DOHH2 (cell line): ENCODE measurements at regions not wholly inside any gene's neighbourhood (a gene's known extent, or its start where the extent isn't known, plus 50 kb on each side); places are given as distances from the start of the nearest gene placed in this dataset.

ENCODE experiments used
- H3F3A ChIP-seq: fragments of 200-600 bp; sonication (generic), shearing (Covaris generic); 2 replicates; pipeline ENCODE4 v1.6.0; 2016; ENCODE audit warnings: antibody characterized with exemption, mild to moderate bottlenecking; ENCODE audit not compliant: control insufficient read depth, insufficient read depth
- H3K27ac ChIP-seq: fragments of 200-600 bp; sonication (generic); 2 replicates; pipeline ENCODE4 v1.5.1; 2014; ENCODE audit warnings: low read depth, mild to moderate bottlenecking, low read length, moderate library complexity
- H3K27me3 ChIP-seq: fragments of 200-600 bp; sonication (generic); 2 replicates; pipeline ENCODE4 v1.6.1; 2014; ENCODE audit warnings: mild to moderate bottlenecking, low read length, mixed read lengths; ENCODE audit not compliant: control insufficient read depth
- H3K36me3 ChIP-seq: fragments of 200-600 bp; sonication (generic); 2 replicates; pipeline ENCODE4 v1.6.1; 2014; ENCODE audit warnings: mild to moderate bottlenecking, low read length, moderate library complexity, mixed read lengths; ENCODE audit not compliant: control insufficient read depth
- H3K4me1 ChIP-seq: fragments of 200-600 bp; sonication (generic); 2 replicates; pipeline ENCODE4 v1.6.1; 2014; ENCODE audit warnings: mild to moderate bottlenecking, low read length, mixed read lengths; ENCODE audit not compliant: control insufficient read depth
- H3K4me2 ChIP-seq: fragments of 200-600 bp; sonication (generic); 2 replicates; pipeline ENCODE4 v1.6.0; 2014; ENCODE audit warnings: mild to moderate bottlenecking, low read length, moderate library complexity
- H3K4me3 ChIP-seq: fragments of 200-600 bp; sonication (generic); 2 replicates; pipeline ENCODE4 v1.5.1; 2014; ENCODE audit warnings: mild to moderate bottlenecking, low read length, mixed read lengths
- H3K79me2 ChIP-seq: fragments of 200-600 bp; sonication (generic); 2 replicates; pipeline ENCODE4 v1.6.1; 2014; ENCODE audit warnings: mild to moderate bottlenecking, low read length, mixed read lengths; ENCODE audit not compliant: control insufficient read depth
- H3K9me2 ChIP-seq: fragments of 200-600 bp; sonication (generic); replicated peaks from 2 replicates; pipeline ENCODE4 v1.6.1; 2014; ENCODE audit warnings: mild to moderate bottlenecking, low read length, mixed read lengths; ENCODE audit not compliant: control insufficient read depth
- H3K9me3 ChIP-seq: fragments of 200-600 bp; sonication (generic); 2 replicates; pipeline ENCODE4 v1.6.1; 2014; ENCODE audit warnings: antibody characterized with exemption, low read length, mixed read lengths; ENCODE audit not compliant: control insufficient read depth, insufficient read depth
- H4K20me1 ChIP-seq: fragments of 200-600 bp; sonication (generic); 2 replicates; pipeline ENCODE4 v1.6.0; 2014; ENCODE audit warnings: low read depth, mild to moderate bottlenecking, antibody characterized with exemption, low read length, moderate library complexity; ENCODE audit not compliant: control insufficient read depth, insufficient read depth
- EZH2phosphoT487 ChIP-seq: fragments of 200-600 bp; sonication (generic); IDR thresholded peaks from 2 replicates; pipeline ENCODE4 v1.6.1; 2017; ENCODE audit warnings: borderline replicate concordance, mild to moderate bottlenecking, antibody characterized with exemption, low read length, moderate library complexity, mixed read lengths
- TF ChIP-seq, protein P1 (sequence below): fragments of 200-600 bp; sonication (generic); IDR thresholded peaks from one replicate; pipeline ENCODE4 v1.5.1; 2014; ENCODE audit warnings: antibody characterized with exemption, mild to moderate bottlenecking, low read depth, low read length; ENCODE audit not compliant: poor library complexity, severe bottlenecking

DNA sequence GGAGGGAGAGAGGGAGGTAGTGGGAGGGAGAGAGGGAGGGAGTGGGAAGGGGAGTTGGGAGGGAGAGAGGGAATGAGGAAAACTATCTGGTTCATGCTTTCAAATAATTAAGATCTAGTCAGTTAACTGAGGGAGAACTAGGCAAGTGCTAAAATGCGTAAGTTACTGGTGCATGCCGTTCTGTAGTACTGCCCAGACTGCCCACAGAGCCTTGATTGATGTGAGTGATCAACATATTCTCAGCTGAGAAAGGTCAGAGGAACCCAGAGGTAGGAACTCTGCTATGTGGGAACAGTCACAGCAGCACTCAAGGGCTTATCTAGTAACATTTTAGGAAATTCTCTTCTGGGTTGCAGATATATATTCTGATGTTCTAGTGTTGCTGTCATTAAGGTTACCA lies 149.8 kb upstream of the ROBO1 start:
- Histone ChIP-seq H3F3A (no peaks in the 10 kb centered on the region), H3K36me3 (no peaks in the 10 kb centered on the region), H3K4me2 (no peak overlapping the region), H3K27me3 (no peaks in the 10 kb centered on the region), H3K4me3 (no peak overlapping the region), H3K4me1 (no peaks in the 10 kb centered on the region), H3K79me2 (no peaks in the 10 kb centered on the region), H4K20me1 (no peaks in the 10 kb centered on the region), H3K9me2 (no peaks in the 10 kb centered on the region), H3K27ac (no peak overlapping the region), H3K9me3 (no peaks in the 10 kb centered on the region)
- TF ChIP-seq, protein P1, sequence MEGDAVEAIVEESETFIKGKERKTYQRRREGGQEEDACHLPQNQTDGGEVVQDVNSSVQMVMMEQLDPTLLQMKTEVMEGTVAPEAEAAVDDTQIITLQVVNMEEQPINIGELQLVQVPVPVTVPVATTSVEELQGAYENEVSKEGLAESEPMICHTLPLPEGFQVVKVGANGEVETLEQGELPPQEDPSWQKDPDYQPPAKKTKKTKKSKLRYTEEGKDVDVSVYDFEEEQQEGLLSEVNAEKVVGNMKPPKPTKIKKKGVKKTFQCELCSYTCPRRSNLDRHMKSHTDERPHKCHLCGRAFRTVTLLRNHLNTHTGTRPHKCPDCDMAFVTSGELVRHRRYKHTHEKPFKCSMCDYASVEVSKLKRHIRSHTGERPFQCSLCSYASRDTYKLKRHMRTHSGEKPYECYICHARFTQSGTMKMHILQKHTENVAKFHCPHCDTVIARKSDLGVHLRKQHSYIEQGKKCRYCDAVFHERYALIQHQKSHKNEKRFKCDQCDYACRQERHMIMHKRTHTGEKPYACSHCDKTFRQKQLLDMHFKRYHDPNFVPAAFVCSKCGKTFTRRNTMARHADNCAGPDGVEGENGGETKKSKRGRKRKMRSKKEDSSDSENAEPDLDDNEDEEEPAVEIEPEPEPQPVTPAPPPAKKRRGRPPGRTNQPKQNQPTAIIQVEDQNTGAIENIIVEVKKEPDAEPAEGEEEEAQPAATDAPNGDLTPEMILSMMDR: no peak
- TF ChIP-seq EZH2phosphoT487: no peak

DNA sequence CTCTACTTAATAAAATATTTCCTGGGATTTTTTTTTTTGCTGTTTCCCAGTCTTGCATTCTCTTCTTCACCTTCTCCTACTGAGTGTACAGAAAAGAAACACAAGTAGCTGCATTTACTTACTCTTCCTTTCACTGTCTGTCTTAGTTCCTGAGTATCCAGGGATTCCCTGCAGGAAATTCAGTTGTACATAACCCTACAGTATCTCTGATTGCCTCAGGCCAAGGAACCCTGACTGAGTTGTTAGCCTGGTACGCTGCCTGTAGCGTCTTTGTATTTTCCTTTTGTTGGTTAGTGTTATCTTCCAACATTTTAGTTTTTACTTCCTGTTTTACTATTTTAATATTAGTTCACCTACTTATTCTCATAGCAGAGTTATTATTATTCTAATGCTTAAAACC lies 142.5 kb upstream of the ROBO1 start:
- Histone ChIP-seq H3K4me3 (no peak overlapping the region), H4K20me1 (no peaks in the 10 kb centered on the region), H3K79me2 (no peaks in the 10 kb centered on the region), H3K36me3 (no peaks in the 10 kb centered on the region), H3K4me1 (no peaks in the 10 kb centered on the region), H3F3A (no peaks in the 10 kb centered on the region), H3K27ac (no peak overlapping the region), H3K4me2 (no peak overlapping the region), H3K9me3 (no peaks in the 10 kb centered on the region), H3K9me2 (no peaks in the 10 kb centered on the region), H3K27me3 (no peaks in the 10 kb centered on the region)
- no peak for TF ChIP-seq EZH2phosphoT487
- TF ChIP-seq, protein P1: no peak

DNA sequence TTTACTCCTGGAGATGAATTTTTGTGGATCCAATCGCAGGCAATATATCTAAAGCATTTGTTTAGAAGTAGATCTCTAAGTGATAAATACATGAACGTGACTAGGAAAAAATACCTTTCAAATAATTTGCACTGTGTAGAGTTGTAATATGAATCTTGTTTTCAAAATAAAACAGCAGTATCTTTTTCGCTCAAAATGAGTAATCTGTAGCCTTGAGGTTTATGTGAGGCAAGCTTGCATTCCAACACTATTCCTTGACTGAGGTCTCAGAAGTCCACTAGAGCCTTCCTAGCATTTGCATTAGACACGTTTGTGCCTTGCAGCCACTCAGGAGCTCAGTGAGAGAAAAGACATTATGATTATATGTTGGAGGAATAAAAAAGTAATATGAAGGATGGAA lies 138.3 kb upstream of the ROBO1 start:
- Histone ChIP-seq H3K9me2 (no peaks in the 10 kb centered on the region), H3K4me2 (no peak overlapping the region), H3K9me3 (no peaks in the 10 kb centered on the region), H3K4me1 (no peaks in the 10 kb centered on the region), H4K20me1 (no peaks in the 10 kb centered on the region), H3K27ac (no peak overlapping the region), H3K79me2 (no peaks in the 10 kb centered on the region), H3F3A (no peaks in the 10 kb centered on the region), H3K27me3 (no peaks in the 10 kb centered on the region), H3K36me3 (no peaks in the 10 kb centered on the region), H3K4me3 (no peak overlapping the region)
- no peak for TF ChIP-seq EZH2phosphoT487
- TF ChIP-seq, protein P1: no peak

DNA sequence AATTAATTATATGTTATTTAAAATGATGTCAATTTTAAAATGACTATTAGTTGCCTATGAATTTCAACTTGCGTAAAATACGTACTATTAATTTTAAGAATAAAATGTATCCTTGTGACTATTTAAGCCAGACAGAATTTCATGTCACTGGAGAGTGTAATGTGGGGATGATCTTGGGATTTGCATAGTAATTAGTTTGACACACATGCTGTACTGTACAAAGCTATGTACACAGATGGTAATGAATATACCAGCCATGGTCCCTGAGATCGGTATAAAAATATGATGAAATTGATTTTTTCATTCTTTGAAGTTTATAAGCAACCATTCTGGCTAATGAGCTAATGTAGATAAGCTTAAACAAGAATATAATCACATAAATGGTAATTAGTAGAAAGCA lies 134.4 kb upstream of the ROBO1 start:
- Histone ChIP-seq H3K36me3 (no peaks in the 10 kb centered on the region), H3K4me2 (no peak overlapping the region), H3K4me3 (no peak overlapping the region), H3K27ac (no peak overlapping the region), H3K9me3 (no peaks in the 10 kb centered on the region), H3K79me2 (no peaks in the 10 kb centered on the region), H4K20me1 (no peaks in the 10 kb centered on the region), H3K9me2 (no peaks in the 10 kb centered on the region), H3K27me3 (no peaks in the 10 kb centered on the region), H3K4me1 (no peaks in the 10 kb centered on the region), H3F3A (no peaks in the 10 kb centered on the region)
- TF ChIP-seq EZH2phosphoT487: no peak
- TF ChIP-seq, protein P1: no peak
